ENCODE measurements at regions not wholly inside any gene's neighbourhood (a gene's known extent, or its start where the extent isn't known, plus 50 kb on each side); places are given as distances from the start of the nearest gene placed in this dataset.
"Not testable (repeated sequence)": the region's sequence is repeated elsewhere in the genome, so short reads cannot be mapped to it uniquely, and the experiment has no call there.

GRCh38 chr16:47897105-47897504 is 258.7 kb downstream of the ABCC12 start:
- DNase-seq: not testable (repeated sequence)

GRCh38 chr16:47895146-47895545 is 260.6 kb downstream of the ABCC12 start:
- no peak for DNase-seq

- DNase-seq: no peak
These were observed 262.8 kb downstream of the ABCC12 start for GRCh38 chr16:47892999-47893398.

- no peak for DNase-seq
These were observed 267.1 kb downstream of the ABCC12 start for GRCh38 chr16:47888734-47889133.

GRCh38 chr16:47888142-47888541 is 267.7 kb downstream of the ABCC12 start:
- peak in 1 of 2 experiments; percentile 20 for DNase-seq

GRCh38 chr16:47887496-47887895 is 268.3 kb downstream of the ABCC12 start:
- no peak for DNase-seq

- DNase-seq: no peak
These were observed 269.0 kb downstream of the ABCC12 start for GRCh38 chr16:47886631-47887415.

- no peak for DNase-seq
These were observed 269.7 kb downstream of the ABCC12 start for GRCh38 chr16:47886139-47886538.

GRCh38 chr16:47885489-47885888 is 270.3 kb downstream of the ABCC12 start:
- no peak for DNase-seq

GRCh38 chr16:47884116-47884725 is 271.6 kb downstream of the ABCC12 start:
- no peak for DNase-seq

- DNase-seq: no peak
These were observed 274.2 kb downstream of the ABCC12 start for GRCh38 chr16:47881574-47881973.

- no peak for DNase-seq
These were observed 275.1 kb downstream of the ABCC12 start for GRCh38 chr16:47880653-47881052.

GRCh38 chr16:47877166-47877565 is 278.6 kb downstream of the ABCC12 start:
- DNase-seq: no peak

GRCh38 chr16:47876511-47876910 is 279.3 kb downstream of the ABCC12 start:
- no peak for DNase-seq

- DNase-seq: no peak
These were observed 282.4 kb downstream of the ABCC12 start for GRCh38 chr16:47873434-47873833.

GRCh38 chr16:47872225-47872624 is 283.6 kb downstream of the ABCC12 start:
- DNase-seq: no peak

GRCh38 chr16:47866423-47866822 is 289.4 kb downstream of the ABCC12 start:
- no peak for DNase-seq

GRCh38 chr16:47865337-47865855 is 290.4 kb downstream of the ABCC12 start:
- no peak for DNase-seq

GRCh38 chr16:47864262-47864661 is 291.5 kb downstream of the ABCC12 start:
- DNase-seq: not testable (repeated sequence)

GRCh38 chr16:47861999-47862398 is 293.8 kb downstream of the ABCC12 start:
- DNase-seq: no peak

GRCh38 chr16:47858333-47858982 is 297.3 kb downstream of the ABCC12 start:
- DNase-seq: no peak

GRCh38 chr16:47855431-47855830 is 300.4 kb downstream of the ABCC12 start:
- DNase-seq: no peak

GRCh38 chr16:47854737-47855136 is 301.1 kb downstream of the ABCC12 start:
- DNase-seq: no peak

GRCh38 chr16:47852991-47853390 is 302.8 kb downstream of the ABCC12 start:
- no peak for DNase-seq
